Neural crest cell (in vitro differentiated cells): ENCODE measurements at regions not wholly inside any gene's neighbourhood (a gene's known extent, or its start where the extent isn't known, plus 50 kb on each side); places are given as distances from the start of the nearest gene placed in this dataset.

Source experiments
- DNase-seq: peaks from one replicate; pipeline ENCODE4 v3.0.0; 2021; ENCODE audit warnings: low read depth, mixed read lengths, low spot score
- H3K27ac Mint-ChIP-seq: one replicate; pipeline ENCODE4 v1.8.0; 2021; ENCODE audit warnings: mild to moderate bottlenecking, mixed read lengths; ENCODE audit not compliant: unreplicated experiment
- H3K27me3 Mint-ChIP-seq: 2 replicates; pipeline ENCODE4 v1.8.0; 2021; ENCODE audit warnings: low read depth, mild to moderate bottlenecking, mixed read lengths
- H3K36me3 Mint-ChIP-seq: 2 replicates; pipeline ENCODE4 v1.8.0; 2021; ENCODE audit warnings: low read depth, mild to moderate bottlenecking, mixed read lengths
- H3K4me1 Mint-ChIP-seq: 2 replicates; pipeline ENCODE4 v1.8.0; 2021; ENCODE audit warnings: mixed read lengths
- H3K4me3 Mint-ChIP-seq: one replicate; pipeline ENCODE4 v1.8.0; 2021; ENCODE audit warnings: mild to moderate bottlenecking, mixed read lengths
- H3K9me3 Mint-ChIP-seq: 2 replicates; pipeline ENCODE4 v1.8.0; 2021; ENCODE audit warnings: mixed read lengths
- CTCF ChIP-seq: fragments of 200-600 bp; sonication (generic); conservative IDR thresholded peaks from 2 replicates; pipeline ENCODE4 v1.5.0; 2021; ENCODE audit warnings: antibody characterized with exemption, mild to moderate bottlenecking

GRCh38 chr11:44507896-44508445 is 57.5 kb upstream of the CD82 start:
- Mint-ChIP-seq H3K36me3 (no peaks in the 10 kb centered on the region), H3K27me3 (peaks cover 22% of the 10 kb centered on the region), H3K27ac (no peak overlapping the region), H3K4me1 (peaks cover 9% of the 10 kb centered on the region), H3K9me3 (no peaks in the 10 kb centered on the region), H3K4me3 (no peak overlapping the region)
- no peak for DNase-seq
- TF ChIP-seq CTCF = no peak

- H3K27ac Mint-ChIP-seq = no peak overlapping the region
- H3K36me3 Mint-ChIP-seq = no peaks in the 10 kb centered on the region
- no peak for TF ChIP-seq CTCF
- no peak overlapping the region for H3K4me3 Mint-ChIP-seq
- no peak for DNase-seq
- H3K27me3 Mint-ChIP-seq = peaks cover 22% of the 10 kb centered on the region
- H3K4me1 Mint-ChIP-seq = peaks cover 11% of the 10 kb centered on the region
- no peaks in the 10 kb centered on the region for H3K9me3 Mint-ChIP-seq
Observed at GRCh38 chr11:44509296-44509695, 56.2 kb upstream of the CD82 start.

- no peak overlapping the region for H3K27ac Mint-ChIP-seq
Observed at GRCh38 chr11:44510372-44510771, 55.1 kb upstream of the CD82 start.

GRCh38 chr11:44512818-44513217 is 52.6 kb upstream of the CD82 start:
- Mint-ChIP-seq H3K4me3 (no peak overlapping the region), H3K27ac (no peak overlapping the region), H3K9me3 (no peaks in the 10 kb centered on the region), H3K36me3 (no peaks in the 10 kb centered on the region), H3K27me3 (peaks cover 30% of the 10 kb centered on the region), H3K4me1 (peaks cover 11% of the 10 kb centered on the region)
- no peak for DNase-seq
- no peak for TF ChIP-seq CTCF

More at GRCh38 chr11:44510372-44510771, 55.1 kb upstream of the CD82 start:
- Mint-ChIP-seq H3K4me1 (peaks cover 11% of the 10 kb centered on the region), H3K36me3 (no peaks in the 10 kb centered on the region), H3K9me3 (no peaks in the 10 kb centered on the region), H3K27me3 (peaks cover 26% of the 10 kb centered on the region), H3K4me3 (no peak overlapping the region)
- no peak for DNase-seq
- TF ChIP-seq CTCF = no peak

- peaks cover 37% of the 10 kb centered on the region for H3K27me3 Mint-ChIP-seq
- H3K4me3 Mint-ChIP-seq = no peak overlapping the region
- no peak overlapping the region for H3K27ac Mint-ChIP-seq
- no peak for DNase-seq
- peaks cover 15% of the 10 kb centered on the region for H3K4me1 Mint-ChIP-seq
- H3K9me3 Mint-ChIP-seq = no peaks in the 10 kb centered on the region
- no peak for TF ChIP-seq CTCF
- no peaks in the 10 kb centered on the region for H3K36me3 Mint-ChIP-seq
Observed at GRCh38 chr11:44515048-44515447, 50.4 kb upstream of the CD82 start.
